ENCODE measurements at regions not wholly inside any gene's neighbourhood (a gene's known extent, or its start where the extent isn't known, plus 50 kb on each side); places are given as distances from the start of the nearest gene placed in this dataset.

DNA sequence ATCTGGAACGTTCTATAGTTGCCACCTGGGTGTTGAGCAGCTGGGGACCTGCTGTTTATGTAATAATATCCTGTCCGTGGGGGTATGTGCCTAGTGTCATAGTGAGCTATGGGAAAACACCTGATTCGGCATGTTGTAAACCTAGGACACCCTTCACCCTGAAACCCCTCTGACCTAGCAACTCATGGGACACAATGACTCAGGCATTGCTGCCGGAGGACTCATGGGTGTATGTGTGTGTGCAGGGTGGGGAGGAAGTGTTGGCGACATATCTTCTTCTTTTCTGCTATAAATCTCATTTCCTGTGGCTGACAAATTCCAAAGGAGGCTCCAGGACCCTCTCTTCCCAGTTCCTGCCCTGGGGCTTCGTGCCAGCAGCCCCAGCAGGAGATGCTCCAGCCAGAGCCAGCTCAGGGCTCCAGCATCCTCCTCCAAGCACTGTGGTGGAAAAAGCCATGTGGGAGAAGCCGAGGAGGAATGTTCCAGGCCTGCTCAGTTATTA is 77.0 kb upstream of the PODXL start:
- DNase-seq (ENCODE audit: low spot score) = no peak
- Mint-ChIP-seq H3K4me3 (no peak overlapping the region), H3K27ac (no peak overlapping the region), H3K27me3 (ENCODE audit: low read depth) (peaks cover 31% of the 10 kb centered on the region), H3K9me3 (peaks cover 4% of the 10 kb centered on the region), H3K36me3 (no peaks in the 10 kb centered on the region; the same call in 1 of the 2 replicates), H3K4me1 (peaks cover 45% of the 10 kb centered on the region)
- TF ChIP-seq NR1H2 (CRISPR knock-in tag; IDR thresholded peaks at IDR 0.05) = no peak
- TF ChIP-seq ZNF121 (CRISPR knock-in tag; IDR thresholded peaks at IDR 0.05) = no peak
- no peak for TF ChIP-seq ATF2 (CRISPR knock-in tag; IDR thresholded peaks at IDR 0.05; ENCODE audit: borderline replicate concordance, low read depth)
- TF ChIP-seq ERG (CRISPR knock-in tag; IDR thresholded peaks at IDR 0.05) = no peak
- TF ChIP-seq AFF4 (CRISPR knock-in tag; IDR thresholded peaks at IDR 0.05; ENCODE audit: borderline replicate concordance) = no peak
- TF ChIP-seq, protein P1, sequence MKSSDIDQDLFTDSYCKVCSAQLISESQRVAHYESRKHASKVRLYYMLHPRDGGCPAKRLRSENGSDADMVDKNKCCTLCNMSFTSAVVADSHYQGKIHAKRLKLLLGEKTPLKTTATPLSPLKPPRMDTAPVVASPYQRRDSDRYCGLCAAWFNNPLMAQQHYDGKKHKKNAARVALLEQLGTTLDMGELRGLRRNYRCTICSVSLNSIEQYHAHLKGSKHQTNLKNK (CRISPR knock-in tag; IDR thresholded peaks at IDR 0.05) = no peak
- TF ChIP-seq MXD4 (CRISPR knock-in tag; IDR thresholded peaks at IDR 0.05; ENCODE audit: borderline replicate concordance) = no peak
- TF ChIP-seq SOX15 (CRISPR knock-in tag; IDR thresholded peaks at IDR 0.05) = no peak
- no peak for TF ChIP-seq PRDM15 (CRISPR knock-in tag; IDR thresholded peaks at IDR 0.05)
- no peak for TF ChIP-seq ZNF219 (CRISPR knock-in tag; IDR thresholded peaks at IDR 0.05; ENCODE audit: borderline replicate concordance)
- TF ChIP-seq, protein P2, sequence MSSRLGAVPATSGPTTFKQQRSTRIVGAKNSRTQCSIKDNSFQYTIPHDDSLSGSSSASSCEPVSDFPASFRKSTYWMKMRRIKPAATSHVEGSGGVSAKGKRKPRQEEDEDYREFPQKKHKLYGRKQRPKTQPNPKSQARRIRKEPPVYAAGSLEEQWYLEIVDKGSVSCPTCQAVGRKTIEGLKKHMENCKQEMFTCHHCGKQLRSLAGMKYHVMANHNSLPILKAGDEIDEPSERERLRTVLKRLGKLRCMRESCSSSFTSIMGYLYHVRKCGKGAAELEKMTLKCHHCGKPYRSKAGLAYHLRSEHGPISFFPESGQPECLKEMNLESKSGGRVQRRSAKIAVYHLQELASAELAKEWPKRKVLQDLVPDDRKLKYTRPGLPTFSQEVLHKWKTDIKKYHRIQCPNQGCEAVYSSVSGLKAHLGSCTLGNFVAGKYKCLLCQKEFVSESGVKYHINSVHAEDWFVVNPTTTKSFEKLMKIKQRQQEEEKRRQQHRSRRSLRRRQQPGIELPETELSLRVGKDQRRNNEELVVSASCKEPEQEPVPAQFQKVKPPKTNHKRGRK (CRISPR knock-in tag; IDR thresholded peaks at IDR 0.05; ENCODE audit: borderline replicate concordance) = no peak
- TF ChIP-seq TCF7 (CRISPR knock-in tag; IDR thresholded peaks at IDR 0.05; ENCODE audit: low read depth) = no peak
- TF ChIP-seq KAT7 (CRISPR knock-in tag; IDR thresholded peaks at IDR 0.05; ENCODE audit: borderline replicate concordance) = no peak
- CTCF ChIA-PET = no interaction called here
- ATAC-seq = no peak
- POLR2A ChIA-PET = no interaction called here
